ENCODE measurements at regions not wholly inside any gene's neighbourhood (a gene's known extent, or its start where the extent isn't known, plus 50 kb on each side); places are given as distances from the start of the nearest gene placed in this dataset.

DNA sequence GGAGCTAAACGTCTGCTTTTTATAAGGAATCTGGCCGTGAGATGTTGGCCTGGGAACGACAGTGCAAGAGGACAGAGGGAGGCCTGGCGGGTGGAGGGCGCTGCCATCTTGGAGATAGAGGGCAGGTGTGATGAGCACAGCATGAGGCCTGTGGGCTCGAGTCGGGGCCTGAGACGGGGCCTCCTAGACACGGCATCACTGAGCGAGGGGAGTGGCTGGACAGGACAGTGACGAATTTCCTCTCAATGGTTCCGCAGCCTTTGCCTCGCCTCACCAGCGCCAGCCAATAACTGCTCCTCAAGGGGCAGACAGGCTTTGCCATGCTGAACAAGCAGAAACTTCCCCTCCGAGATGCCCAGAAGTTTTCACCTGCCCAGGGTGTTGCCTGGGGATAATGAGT lies 376.7 kb downstream of the THBS2 start:
- no peak for DNase-seq (ENCODE audit: low read depth)
- TF ChIP-seq, protein P1, sequence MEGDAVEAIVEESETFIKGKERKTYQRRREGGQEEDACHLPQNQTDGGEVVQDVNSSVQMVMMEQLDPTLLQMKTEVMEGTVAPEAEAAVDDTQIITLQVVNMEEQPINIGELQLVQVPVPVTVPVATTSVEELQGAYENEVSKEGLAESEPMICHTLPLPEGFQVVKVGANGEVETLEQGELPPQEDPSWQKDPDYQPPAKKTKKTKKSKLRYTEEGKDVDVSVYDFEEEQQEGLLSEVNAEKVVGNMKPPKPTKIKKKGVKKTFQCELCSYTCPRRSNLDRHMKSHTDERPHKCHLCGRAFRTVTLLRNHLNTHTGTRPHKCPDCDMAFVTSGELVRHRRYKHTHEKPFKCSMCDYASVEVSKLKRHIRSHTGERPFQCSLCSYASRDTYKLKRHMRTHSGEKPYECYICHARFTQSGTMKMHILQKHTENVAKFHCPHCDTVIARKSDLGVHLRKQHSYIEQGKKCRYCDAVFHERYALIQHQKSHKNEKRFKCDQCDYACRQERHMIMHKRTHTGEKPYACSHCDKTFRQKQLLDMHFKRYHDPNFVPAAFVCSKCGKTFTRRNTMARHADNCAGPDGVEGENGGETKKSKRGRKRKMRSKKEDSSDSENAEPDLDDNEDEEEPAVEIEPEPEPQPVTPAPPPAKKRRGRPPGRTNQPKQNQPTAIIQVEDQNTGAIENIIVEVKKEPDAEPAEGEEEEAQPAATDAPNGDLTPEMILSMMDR (IDR thresholded peaks at IDR 0.05; ENCODE audit: insufficient read depth, low read depth, low read length, missing control alignments) = no peak
- no peak overlapping the region for H3K4me3 ChIP-seq (ENCODE audit: low read length)

DNA sequence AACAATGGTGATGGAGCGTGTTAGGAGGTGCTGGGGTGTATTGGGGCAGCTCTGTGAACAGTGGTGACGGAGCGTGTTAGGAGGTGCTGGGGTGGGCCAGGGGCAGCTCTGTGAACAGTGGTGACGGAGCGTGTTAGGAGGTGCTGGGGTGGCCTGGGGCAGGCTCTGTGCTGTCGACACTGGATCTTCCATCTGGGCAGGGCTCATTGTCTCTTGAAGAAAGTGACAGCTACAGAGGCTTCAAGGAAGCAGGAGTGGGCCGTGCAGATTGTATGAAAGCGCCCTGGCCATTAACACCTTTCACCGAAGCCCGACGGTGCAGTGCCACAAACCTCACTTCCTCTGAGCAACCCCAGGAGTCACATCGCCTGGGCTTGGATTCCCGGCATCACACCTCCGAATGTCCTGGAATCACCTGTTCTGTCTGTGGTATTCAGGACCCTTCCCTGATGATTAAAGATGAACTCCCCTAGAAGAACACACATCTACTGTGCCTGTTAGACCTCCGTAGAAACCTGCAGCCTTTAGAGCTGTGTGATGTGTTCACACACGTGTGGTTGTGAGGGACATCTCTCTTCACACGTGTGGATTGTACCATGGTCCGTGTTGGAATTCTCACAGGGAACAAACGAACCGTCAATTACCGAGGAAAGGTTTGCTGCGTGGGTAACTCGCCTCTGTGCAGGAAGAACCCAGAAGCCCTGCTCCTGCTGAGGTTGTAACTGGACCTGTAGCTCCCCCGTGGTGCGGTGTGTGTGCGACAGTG lies 377.7 kb downstream of the THBS2 start:
- H3K4me3 ChIP-seq (ENCODE audit: low read length) = no peak overlapping the region
- DNase-seq (ENCODE audit: low read depth) = no peak
- TF ChIP-seq, protein P1 (IDR thresholded peaks at IDR 0.05; ENCODE audit: insufficient read depth, low read depth, low read length, missing control alignments) = no peak

DNA sequence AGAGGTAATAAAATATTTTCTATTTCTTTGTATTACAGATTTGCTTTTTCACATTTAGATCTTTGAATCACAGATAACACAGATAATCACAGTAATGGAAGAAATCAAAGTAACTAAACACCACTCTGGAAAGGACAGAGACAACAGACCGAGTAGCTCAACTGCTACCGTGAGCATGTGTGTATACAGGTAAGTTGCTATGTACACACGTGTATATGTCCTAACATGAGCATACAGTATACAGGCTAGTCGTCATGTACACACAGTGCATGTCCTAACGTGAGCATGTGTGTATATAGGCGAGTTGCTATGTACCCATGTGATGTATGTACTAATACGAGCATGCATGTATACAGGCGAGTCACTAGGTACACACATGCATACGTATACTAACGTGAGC lies 379.0 kb downstream of the THBS2 start:
- DNase-seq (ENCODE audit: low read depth) = no peak
- TF ChIP-seq, protein P1 (IDR thresholded peaks at IDR 0.05; ENCODE audit: insufficient read depth, low read depth, low read length, missing control alignments) = no peak
- H3K4me3 ChIP-seq (ENCODE audit: low read length) = no peak overlapping the region

DNA sequence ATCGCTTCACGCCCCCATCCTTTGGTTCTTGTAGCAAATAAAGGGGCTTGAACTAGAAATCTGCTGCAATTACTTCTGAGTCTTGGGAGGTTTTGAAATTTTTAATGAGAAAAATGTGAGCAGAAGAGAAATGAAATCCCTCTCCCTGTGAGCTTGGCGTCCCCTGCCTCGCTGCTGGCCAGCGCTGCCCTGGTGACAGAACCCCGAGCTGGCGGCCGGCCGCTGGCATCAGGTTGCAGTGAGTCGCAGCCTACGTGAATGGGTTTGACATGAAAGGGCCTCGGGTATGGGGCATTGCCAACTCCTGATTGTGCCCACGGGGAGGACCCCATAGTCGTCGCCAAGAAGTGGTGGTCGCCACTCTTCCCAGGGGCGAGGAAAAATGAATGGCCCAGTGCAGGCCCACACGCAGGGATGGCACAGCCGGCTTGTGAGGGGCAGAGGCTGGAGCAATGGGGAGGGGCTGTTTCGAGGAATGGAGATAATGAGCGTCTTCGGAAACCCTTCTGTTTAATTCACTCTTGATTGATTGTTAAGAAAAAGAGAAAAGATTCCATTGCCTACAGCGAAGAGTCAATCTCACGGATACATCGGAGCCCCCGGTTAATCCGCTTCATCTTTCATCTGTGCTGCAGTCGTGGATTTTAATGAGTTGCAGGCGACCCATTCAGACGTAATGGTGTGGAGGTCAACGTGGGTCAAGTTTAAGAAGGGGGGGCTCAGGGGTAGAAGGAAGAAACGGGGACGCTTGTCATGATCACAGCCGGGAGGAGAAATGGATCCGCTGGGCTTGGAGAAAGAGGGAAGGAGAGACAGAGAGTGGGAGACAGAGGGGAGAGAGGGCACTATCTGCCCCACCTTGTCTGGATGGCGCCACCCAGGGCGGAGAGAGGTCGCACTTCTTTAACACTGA lies 380.1 kb downstream of the THBS2 start:
- DNase-seq (ENCODE audit: low read depth) = no peak
- H3K4me3 ChIP-seq (ENCODE audit: low read length) = no peak overlapping the region
- TF ChIP-seq, protein P1 (IDR thresholded peaks at IDR 0.05; ENCODE audit: insufficient read depth, low read depth, low read length, missing control alignments) = no peak

DNA sequence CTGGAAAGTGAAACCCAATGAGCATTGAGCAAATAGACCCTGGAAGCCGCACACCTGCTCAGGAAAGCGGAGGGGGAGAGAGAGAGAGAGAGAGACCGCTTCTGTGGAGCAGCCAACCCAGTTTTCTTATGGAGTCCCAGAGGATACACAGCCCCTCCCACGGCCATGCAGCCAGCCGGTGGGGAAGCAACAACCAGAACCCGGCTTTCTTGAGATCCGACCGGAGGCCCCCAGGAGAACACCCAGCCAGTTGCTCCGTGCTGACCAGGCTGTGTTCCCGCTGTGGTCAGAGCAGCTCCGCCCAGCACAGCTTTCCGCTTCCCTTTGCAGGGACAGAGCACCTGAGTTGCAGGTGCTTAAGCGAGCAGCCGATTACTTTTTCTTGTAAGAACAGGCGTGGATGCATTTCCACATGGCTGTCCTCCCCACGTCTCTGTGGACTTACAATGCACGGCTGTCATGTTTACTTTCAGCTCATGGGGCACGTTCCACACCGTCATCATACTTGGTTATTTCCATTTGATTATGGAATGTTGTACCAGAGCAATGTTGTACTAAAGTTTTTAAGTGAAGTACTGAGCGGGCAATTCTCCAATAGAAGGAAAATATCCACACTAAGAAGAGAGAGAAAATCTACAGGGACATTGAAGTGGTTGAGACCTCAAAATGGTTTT lies 381.9 kb downstream of the THBS2 start:
- no peak for DNase-seq (ENCODE audit: low read depth)
- TF ChIP-seq, protein P1 (IDR thresholded peaks at IDR 0.05; ENCODE audit: insufficient read depth, low read depth, low read length, missing control alignments) = no peak
- H3K4me3 ChIP-seq (ENCODE audit: low read length) = no peak overlapping the region

DNA sequence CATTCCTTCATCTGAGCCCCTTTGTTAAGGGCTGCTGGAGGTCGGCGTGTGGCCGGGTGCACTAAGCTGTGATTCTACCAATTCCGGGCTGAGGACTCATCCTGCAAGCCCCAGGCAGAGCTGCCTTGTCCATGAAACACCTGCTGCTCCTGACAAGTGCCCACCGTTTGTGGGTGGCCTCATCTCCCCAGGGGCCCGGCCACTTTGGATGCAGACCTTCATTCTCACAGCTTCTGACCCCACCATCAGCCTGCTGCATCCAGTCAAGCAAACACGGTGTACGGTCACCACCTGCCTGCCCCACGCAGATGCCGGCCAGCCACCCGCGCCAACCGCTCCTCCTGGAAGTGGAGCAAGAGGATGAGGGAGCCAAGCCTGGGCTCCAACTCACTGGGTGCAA lies 382.7 kb downstream of the THBS2 start:
- no peak for DNase-seq (ENCODE audit: low read depth)
- TF ChIP-seq, protein P1 (IDR thresholded peaks at IDR 0.05; ENCODE audit: insufficient read depth, low read depth, low read length, missing control alignments) = no peak
- H3K4me3 ChIP-seq (ENCODE audit: low read length) = no peak overlapping the region

Measured in epithelial cell of esophagus (primary cell).